Calu3 (cell line): ENCODE measurements at regions not wholly inside any gene's neighbourhood (a gene's known extent, or its start where the extent isn't known, plus 50 kb on each side); places are given as distances from the start of the nearest gene placed in this dataset.

Experiments
- BruUV-seq: library from RNA; stranded (reverse); fragments of 400-500 nt; replicated peaks from 2 replicates; lab custom pipeline; 2021; lab: Mats Ljungman, UMichigan
- CTCF ChIA-PET: fragments of 300-600 bp; sonication (Branson Sonifier 250); formaldehyde crosslinking; loops from one replicate; lab custom pipeline; 2022; ENCODE audit warnings: antibody characterized with exemption; lab: Charles Lee
- DNase-seq: peaks from one replicate; pipeline ENCODE4 v3.0.0; 2022
- H3K27ac Mint-ChIP-seq: one replicate; pipeline ENCODE4 v1.8.0; 2022; ENCODE audit warnings: mixed read lengths; ENCODE audit not compliant: unreplicated experiment
- H3K27me3 Mint-ChIP-seq: one replicate; pipeline ENCODE4 v1.8.0; 2022; ENCODE audit warnings: mixed read lengths; ENCODE audit not compliant: unreplicated experiment
- H3K36me3 Mint-ChIP-seq: one replicate; pipeline ENCODE4 v1.8.0; 2022; ENCODE audit warnings: mild to moderate bottlenecking, moderate library complexity, mixed read lengths; ENCODE audit not compliant: insufficient read depth, unreplicated experiment
- H3K4me1 Mint-ChIP-seq: one replicate; pipeline ENCODE4 v1.8.0; 2022; ENCODE audit warnings: mild to moderate bottlenecking, low read depth, mixed read lengths; ENCODE audit not compliant: unreplicated experiment
- H3K4me3 Mint-ChIP-seq: one replicate; pipeline ENCODE4 v1.8.0; 2022; ENCODE audit warnings: mild to moderate bottlenecking, low read depth, moderate library complexity, mixed read lengths; ENCODE audit not compliant: unreplicated experiment
- H3K9me3 Mint-ChIP-seq: one replicate; pipeline ENCODE4 v1.8.0; 2022; ENCODE audit warnings: low read depth, mixed read lengths; ENCODE audit not compliant: unreplicated experiment
- intact Hi-C: fragments of 100-400 bp; cut with micrococcal nuclease; formaldehyde crosslinking; loops from one replicate; pipeline ENCODE4 v1.10.0; 2022; ENCODE audit not compliant: unreplicated experiment
- TF ChIP-seq, protein P1 (sequence below): fragments of 200-600 bp; IDR thresholded peaks from one replicate; pipeline ENCODE4 v1.8.0; 2022; ENCODE audit warnings: antibody characterized with exemption; ENCODE audit not compliant: unreplicated experiment

DNA sequence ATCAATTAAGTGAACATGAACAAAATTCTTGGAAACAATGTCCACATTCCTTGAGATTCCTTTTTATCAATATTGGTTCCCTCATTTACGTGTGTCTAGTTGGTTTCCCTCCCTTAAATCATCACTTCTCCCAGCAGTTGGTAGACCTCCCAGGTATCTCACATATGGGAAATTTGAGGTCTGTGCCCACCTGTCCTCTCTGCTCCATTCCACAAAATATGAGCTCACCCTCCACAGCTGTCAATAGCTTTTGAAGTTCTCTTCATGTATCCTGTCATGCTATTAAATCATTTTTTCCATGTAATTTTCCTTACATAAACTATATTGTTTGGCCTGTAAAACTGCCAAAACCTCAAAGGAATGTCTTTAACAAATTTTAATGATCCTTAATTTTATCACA lies 992.2 kb upstream of the ACVR2A start:
- Mint-ChIP-seq H3K9me3 (peaks cover 2% of the 10 kb centered on the region), H3K4me1 (no peaks in the 10 kb centered on the region)
- BruUV-seq = no TSS peak

DNA sequence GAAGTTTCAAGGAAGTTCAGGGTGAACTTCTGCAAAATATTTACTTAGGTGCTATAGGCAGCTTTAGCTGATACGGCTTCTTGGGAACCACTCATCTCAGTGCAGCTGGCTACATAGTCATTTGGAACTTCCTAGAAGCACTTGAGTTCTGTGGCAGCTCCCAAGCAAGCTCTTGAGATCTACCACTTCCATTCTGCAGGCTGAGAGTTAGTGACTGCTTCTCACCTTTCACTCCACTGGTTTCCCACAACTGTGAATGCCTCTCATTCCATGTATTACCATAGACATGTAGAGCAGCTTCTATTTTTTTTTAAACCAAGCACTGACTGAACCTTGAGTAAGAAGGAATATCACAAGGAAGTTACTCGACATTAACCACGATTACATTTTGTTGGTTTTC lies 994.1 kb upstream of the ACVR2A start:
- no peaks in the 10 kb centered on the region for H3K27me3 Mint-ChIP-seq
- H3K27ac Mint-ChIP-seq = no peak overlapping the region
- no TSS peak for BruUV-seq
- no peaks in the 10 kb centered on the region for H3K4me1 Mint-ChIP-seq
- TF ChIP-seq, protein P1, sequence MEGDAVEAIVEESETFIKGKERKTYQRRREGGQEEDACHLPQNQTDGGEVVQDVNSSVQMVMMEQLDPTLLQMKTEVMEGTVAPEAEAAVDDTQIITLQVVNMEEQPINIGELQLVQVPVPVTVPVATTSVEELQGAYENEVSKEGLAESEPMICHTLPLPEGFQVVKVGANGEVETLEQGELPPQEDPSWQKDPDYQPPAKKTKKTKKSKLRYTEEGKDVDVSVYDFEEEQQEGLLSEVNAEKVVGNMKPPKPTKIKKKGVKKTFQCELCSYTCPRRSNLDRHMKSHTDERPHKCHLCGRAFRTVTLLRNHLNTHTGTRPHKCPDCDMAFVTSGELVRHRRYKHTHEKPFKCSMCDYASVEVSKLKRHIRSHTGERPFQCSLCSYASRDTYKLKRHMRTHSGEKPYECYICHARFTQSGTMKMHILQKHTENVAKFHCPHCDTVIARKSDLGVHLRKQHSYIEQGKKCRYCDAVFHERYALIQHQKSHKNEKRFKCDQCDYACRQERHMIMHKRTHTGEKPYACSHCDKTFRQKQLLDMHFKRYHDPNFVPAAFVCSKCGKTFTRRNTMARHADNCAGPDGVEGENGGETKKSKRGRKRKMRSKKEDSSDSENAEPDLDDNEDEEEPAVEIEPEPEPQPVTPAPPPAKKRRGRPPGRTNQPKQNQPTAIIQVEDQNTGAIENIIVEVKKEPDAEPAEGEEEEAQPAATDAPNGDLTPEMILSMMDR = no peak
- CTCF ChIA-PET = interaction anchor here (1.3 kb wide), 1 partner anchor 12 kb away, joined by 3 read pairs; no protein-coding TSS in a partner anchor
- H3K36me3 Mint-ChIP-seq = no peaks in the 10 kb centered on the region
- H3K4me3 Mint-ChIP-seq = no peak overlapping the region
- intact Hi-C loops = no loop called here
- H3K9me3 Mint-ChIP-seq = peaks cover 2% of the 10 kb centered on the region
- no peak for DNase-seq

More for the DNA sequence above, 992.2 kb upstream of the ACVR2A start:
- Mint-ChIP-seq H3K27me3 (no peaks in the 10 kb centered on the region), H3K27ac (no peak overlapping the region), H3K4me3 (no peak overlapping the region), H3K36me3 (no peaks in the 10 kb centered on the region)
- intact Hi-C loops = no loop called here
- TF ChIP-seq, protein P1 = no peak
- no peak for DNase-seq
- CTCF ChIA-PET = no interaction called here

DNA sequence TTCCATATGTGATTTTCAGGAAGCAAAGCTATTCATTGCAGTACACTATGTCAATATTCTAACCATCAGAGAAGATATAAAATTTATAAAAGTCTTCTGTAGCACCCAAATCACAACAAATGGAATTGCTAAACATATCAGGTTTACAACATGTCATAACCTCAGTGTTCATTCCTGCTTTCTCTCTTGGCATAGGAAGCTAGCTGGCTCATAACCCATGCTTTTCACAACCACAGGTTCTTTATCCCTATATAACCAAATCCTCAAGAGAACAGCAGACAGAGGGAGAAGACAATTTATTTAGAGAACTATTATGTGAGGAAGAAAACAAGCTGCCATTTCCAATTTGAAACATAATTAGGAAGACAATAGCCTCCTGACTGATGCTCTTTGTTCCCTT lies 997.0 kb upstream of the ACVR2A start:
- Mint-ChIP-seq H3K9me3 (peaks cover 2% of the 10 kb centered on the region), H3K27me3 (no peaks in the 10 kb centered on the region), H3K4me1 (peaks cover 9% of the 10 kb centered on the region), H3K4me3 (no peak overlapping the region), H3K27ac (no peak overlapping the region), H3K36me3 (no peaks in the 10 kb centered on the region)
- no TSS peak for BruUV-seq
- CTCF ChIA-PET = no interaction called here
- no peak for DNase-seq
- intact Hi-C loops = no loop called here
- TF ChIP-seq, protein P1 = no peak

DNA sequence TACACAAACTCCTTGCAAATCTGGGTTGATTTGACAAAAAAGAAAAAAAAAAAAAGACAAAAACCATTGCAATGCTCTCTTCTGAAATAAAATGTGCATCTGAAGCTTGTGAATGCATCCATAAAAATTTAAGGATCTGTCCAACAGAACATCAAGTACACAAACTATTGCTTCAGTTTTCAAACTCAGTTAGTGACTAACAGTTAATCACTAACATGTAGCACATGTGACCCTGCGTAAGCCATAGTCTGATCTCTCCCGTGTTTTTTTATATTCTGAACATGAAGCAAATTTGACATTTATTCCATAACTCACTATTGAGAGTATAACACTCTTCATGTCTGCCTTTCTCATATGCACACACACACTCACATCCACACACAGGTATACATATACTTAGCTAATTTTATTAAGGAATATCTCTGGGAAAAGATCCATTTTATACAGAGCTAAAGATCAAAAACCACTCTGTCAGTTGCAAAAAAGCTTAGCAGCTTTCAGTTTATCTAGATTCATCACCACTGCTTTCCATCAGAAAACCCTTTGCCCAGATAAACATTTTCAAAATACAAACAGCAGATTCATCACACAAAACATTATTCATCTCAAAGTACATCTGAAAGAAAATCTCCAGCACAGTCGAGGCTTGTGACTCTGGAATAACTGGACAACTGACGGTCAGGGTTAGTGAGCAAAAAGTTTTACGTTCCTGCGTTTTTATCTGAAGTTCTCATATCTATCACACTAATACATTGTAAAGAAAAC lies 1000.4 kb upstream of the ACVR2A start:
- CTCF ChIA-PET = interaction anchor here (0.6 to 0.7 kb wide), 2 partner anchors 961 to 1069 kb away, joined by 5 to 6 read pairs; no protein-coding TSS in a partner anchor
- Mint-ChIP-seq H3K27ac (no peak overlapping the region), H3K4me3 (no peak overlapping the region), H3K36me3 (no peaks in the 10 kb centered on the region), H3K9me3 (no peaks in the 10 kb centered on the region), H3K27me3 (no peaks in the 10 kb centered on the region), H3K4me1 (peaks cover 9% of the 10 kb centered on the region)
- BruUV-seq = no TSS peak
- DNase-seq = no peak
- TF ChIP-seq, protein P1 = no peak
- intact Hi-C loops = no loop called here
